SK-N-SH treated with all-trans-retinoic acid at 6 μM for 48 hours (cell line): ENCODE measurements at regions not wholly inside any gene's neighbourhood (a gene's known extent, or its start where the extent isn't known, plus 50 kb on each side); places are given as distances from the start of the nearest gene placed in this dataset.

Experiments used
- ATAC-seq: fragments of 200-7000 bp; cut with Tn5 transposase; 3 replicates; pipeline ENCODE4 v1.9.1; 2020; ENCODE audit warnings: mild to moderate bottlenecking, moderate library complexity
- ARNTL ChIP-seq: fragments of 450-650 bp; formaldehyde crosslinking; IDR thresholded peaks from 2 replicates; pipeline ENCODE4 v1.5.0; 2020; ENCODE audit warnings: low read depth, mild to moderate bottlenecking, moderate library complexity, borderline replicate concordance
- BACH2 ChIP-seq: fragments of 250-450 bp; sonication (Bioruptor Pico); IDR thresholded peaks from 2 replicates; pipeline ENCODE4 v1.9.0; 2021; ENCODE audit warnings: mild to moderate bottlenecking, borderline replicate concordance
- CSDC2 ChIP-seq: fragments of 250-450 bp; sonication (Bioruptor Pico); IDR thresholded peaks from 2 replicates; pipeline ENCODE4 v1.5.0; 2020; ENCODE audit warnings: mild to moderate bottlenecking, moderate library complexity
- ESRRG ChIP-seq: fragments of 250-450 bp; sonication (Bioruptor Pico); IDR thresholded peaks from 2 replicates; pipeline ENCODE4 v1.6.1; 2021; ENCODE audit warnings: mild to moderate bottlenecking
- GLIS3 ChIP-seq: fragments of 250-450 bp; sonication (Bioruptor Pico); IDR thresholded peaks from 2 replicates; pipeline ENCODE4 v1.5.0; 2020; ENCODE audit warnings: mild to moderate bottlenecking, moderate library complexity
- ISL1 ChIP-seq: fragments of 250-450 bp; sonication (Bioruptor Pico); IDR thresholded peaks from 2 replicates; pipeline ENCODE4 v2.1.2; 2022; ENCODE audit warnings: mild to moderate bottlenecking, moderate library complexity
- OSR1 ChIP-seq: fragments of 250-450 bp; sonication (Bioruptor Pico); IDR thresholded peaks from 2 replicates; pipeline ENCODE4 v1.8.0; 2022; ENCODE audit warnings: moderate library complexity, mild to moderate bottlenecking, inconsistent platforms
- RARB ChIP-seq: fragments of 250-450 bp; sonication (Bioruptor Pico); IDR thresholded peaks from 2 replicates; pipeline ENCODE4 v1.8.0; 2021; ENCODE audit warnings: mild to moderate bottlenecking, moderate library complexity
- TCF4 ChIP-seq: fragments of 250-450 bp; sonication (Bioruptor Pico); IDR thresholded peaks from 2 replicates; pipeline ENCODE4 v1.8.0; 2021; ENCODE audit warnings: mild to moderate bottlenecking, moderate library complexity, borderline replicate concordance
- TOX ChIP-seq: fragments of 250-450 bp; sonication (Bioruptor Pico); IDR thresholded peaks from 2 replicates; pipeline ENCODE4 v1.8.0; 2021; ENCODE audit warnings: mild to moderate bottlenecking, moderate library complexity, borderline replicate concordance
- ZC3H10 ChIP-seq: fragments of 250-450 bp; sonication (Bioruptor Pico); IDR thresholded peaks from 2 replicates; pipeline ENCODE4 v1.5.1; 2021; ENCODE audit warnings: mild to moderate bottlenecking, moderate library complexity
- ZFP3 ChIP-seq: fragments of 250-450 bp; sonication (Bioruptor Pico); IDR thresholded peaks from 2 replicates; pipeline ENCODE4 v1.5.0; 2020; ENCODE audit warnings: mild to moderate bottlenecking, moderate library complexity
- ZFP30 ChIP-seq: fragments of 450-650 bp; formaldehyde crosslinking; IDR thresholded peaks from 2 replicates; pipeline ENCODE4 v1.5.0; 2022; ENCODE audit warnings: mild to moderate bottlenecking, moderate library complexity
- ZNF565 ChIP-seq: fragments of 450-650 bp; formaldehyde crosslinking; conservative IDR thresholded peaks from 2 replicates; pipeline ENCODE4 v1.5.0; 2020; ENCODE audit warnings: low read depth, mild to moderate bottlenecking, moderate library complexity
- ZNF70 ChIP-seq: fragments of 450-650 bp; formaldehyde crosslinking; IDR thresholded peaks from 2 replicates; pipeline ENCODE4 v1.5.0; 2020; ENCODE audit warnings: mild to moderate bottlenecking, moderate library complexity
- ZNF8 ChIP-seq: fragments of 450-650 bp; formaldehyde crosslinking; IDR thresholded peaks from 2 replicates; pipeline ENCODE4 v1.5.0; 2020; ENCODE audit warnings: mild to moderate bottlenecking, moderate library complexity
- TF ChIP-seq, protein P1 (sequence below): fragments of 250-450 bp; sonication (Bioruptor Pico); IDR thresholded peaks from 2 replicates; pipeline ENCODE4 v1.8.0; 2020; ENCODE audit warnings: mild to moderate bottlenecking, moderate library complexity, borderline replicate concordance
- TF ChIP-seq, protein P2 (sequence below): fragments of 250-450 bp; sonication (Bioruptor Pico); IDR thresholded peaks from 2 replicates; pipeline ENCODE4 v1.5.1; 2021; ENCODE audit warnings: mild to moderate bottlenecking, moderate library complexity
- TF ChIP-seq, protein P3 (sequence below): fragments of 250-450 bp; sonication (Bioruptor Pico); IDR thresholded peaks from 2 replicates; pipeline ENCODE4 v1.8.0; 2021; ENCODE audit warnings: low read depth, mild to moderate bottlenecking, moderate library complexity, borderline replicate concordance
- TF ChIP-seq, protein P4 (sequence below): fragments of 250-450 bp; sonication (Bioruptor Pico); IDR thresholded peaks from 2 replicates; pipeline ENCODE4 v1.5.0; 2020; ENCODE audit warnings: mild to moderate bottlenecking, moderate library complexity
- TF ChIP-seq, protein P5 (sequence below): fragments of 250-450 bp; sonication (Bioruptor Pico); IDR thresholded peaks from 2 replicates; pipeline ENCODE4 v1.5.1; 2020; ENCODE audit warnings: low read depth, mild to moderate bottlenecking, moderate library complexity

DNA sequence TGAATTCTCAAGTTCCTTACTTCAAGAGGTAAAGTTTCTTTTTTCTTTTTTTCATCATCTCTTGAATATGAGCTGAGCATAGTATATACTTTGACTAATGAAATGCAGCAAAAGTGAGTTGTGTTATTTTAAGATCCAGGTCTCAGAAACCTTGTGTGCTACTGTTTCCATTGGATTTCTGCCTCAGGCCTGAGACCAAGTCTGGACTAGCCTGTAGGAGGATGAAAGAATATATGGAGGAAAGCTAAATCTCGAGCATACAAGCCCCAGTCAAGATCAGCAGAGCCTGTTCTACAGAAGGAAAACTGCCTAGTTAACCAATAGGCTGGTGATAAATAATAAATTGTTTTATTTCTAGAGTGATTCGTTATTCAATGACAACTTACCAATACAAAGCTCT lies 652.5 kb downstream of the C12orf50 start:
- ATAC-seq = no peak
- TF ChIP-seq, protein P1, sequence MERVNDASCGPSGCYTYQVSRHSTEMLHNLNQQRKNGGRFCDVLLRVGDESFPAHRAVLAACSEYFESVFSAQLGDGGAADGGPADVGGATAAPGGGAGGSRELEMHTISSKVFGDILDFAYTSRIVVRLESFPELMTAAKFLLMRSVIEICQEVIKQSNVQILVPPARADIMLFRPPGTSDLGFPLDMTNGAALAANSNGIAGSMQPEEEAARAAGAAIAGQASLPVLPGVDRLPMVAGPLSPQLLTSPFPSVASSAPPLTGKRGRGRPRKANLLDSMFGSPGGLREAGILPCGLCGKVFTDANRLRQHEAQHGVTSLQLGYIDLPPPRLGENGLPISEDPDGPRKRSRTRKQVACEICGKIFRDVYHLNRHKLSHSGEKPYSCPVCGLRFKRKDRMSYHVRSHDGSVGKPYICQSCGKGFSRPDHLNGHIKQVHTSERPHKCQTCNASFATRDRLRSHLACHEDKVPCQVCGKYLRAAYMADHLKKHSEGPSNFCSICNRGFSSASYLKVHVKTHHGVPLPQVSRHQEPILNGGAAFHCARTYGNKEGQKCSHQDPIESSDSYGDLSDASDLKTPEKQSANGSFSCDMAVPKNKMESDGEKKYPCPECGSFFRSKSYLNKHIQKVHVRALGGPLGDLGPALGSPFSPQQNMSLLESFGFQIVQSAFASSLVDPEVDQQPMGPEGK = no peak
- TF ChIP-seq TCF4 (no peak), ZNF8 (CRISPR knock-in tag) (no peak), ISL1 (no peak), ZNF70 (CRISPR knock-in tag) (no peak), ZC3H10 (no peak), ZNF565 (CRISPR knock-in tag) (no peak), ZFP3 (CRISPR knock-in tag) (no peak), OSR1 (no peak), RARB (CRISPR knock-in tag) (no peak), BACH2 (CRISPR knock-in tag) (no peak), TOX (CRISPR knock-in tag) (no peak), GLIS3 (no peak), CSDC2 (CRISPR knock-in tag) (no peak)
- TF ChIP-seq, protein P2, sequence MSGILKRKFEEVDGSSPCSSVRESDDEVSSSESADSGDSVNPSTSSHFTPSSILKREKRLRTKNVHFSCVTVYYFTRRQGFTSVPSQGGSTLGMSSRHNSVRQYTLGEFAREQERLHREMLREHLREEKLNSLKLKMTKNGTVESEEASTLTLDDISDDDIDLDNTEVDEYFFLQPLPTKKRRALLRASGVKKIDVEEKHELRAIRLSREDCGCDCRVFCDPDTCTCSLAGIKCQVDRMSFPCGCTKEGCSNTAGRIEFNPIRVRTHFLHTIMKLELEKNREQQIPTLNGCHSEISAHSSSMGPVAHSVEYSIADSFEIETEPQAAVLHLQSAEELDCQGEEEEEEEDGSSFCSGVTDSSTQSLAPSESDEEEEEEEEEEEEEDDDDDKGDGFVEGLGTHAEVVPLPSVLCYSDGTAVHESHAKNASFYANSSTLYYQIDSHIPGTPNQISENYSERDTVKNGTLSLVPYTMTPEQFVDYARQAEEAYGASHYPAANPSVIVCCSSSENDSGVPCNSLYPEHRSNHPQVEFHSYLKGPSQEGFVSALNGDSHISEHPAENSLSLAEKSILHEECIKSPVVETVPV = no peak

DNA sequence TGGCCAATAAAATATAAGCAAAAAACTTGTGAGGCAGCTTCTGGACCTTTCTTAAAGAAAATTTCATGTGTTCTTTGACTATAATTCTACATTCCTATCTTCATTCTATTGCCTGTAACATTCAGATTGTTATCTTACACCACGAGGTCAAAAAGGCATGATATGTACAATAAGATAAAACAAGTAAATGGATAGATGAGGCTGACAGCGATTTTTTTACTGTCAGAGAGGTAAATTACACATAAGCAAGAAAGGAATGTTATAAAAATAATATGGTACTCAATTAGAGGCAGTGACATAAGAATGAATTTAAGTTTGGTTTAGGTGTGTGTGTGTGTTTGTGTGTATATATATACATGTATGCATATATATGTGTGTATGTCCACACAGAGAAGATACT lies 660.0 kb downstream of the C12orf50 start:
- ATAC-seq = no peak
- TF ChIP-seq, protein P1 = no peak
- TF ChIP-seq ZNF565 (CRISPR knock-in tag) = no peak
- TF ChIP-seq OSR1 = no peak
- no peak for TF ChIP-seq RARB (CRISPR knock-in tag)
- TF ChIP-seq, all 23 proteins: peak for 0

DNA sequence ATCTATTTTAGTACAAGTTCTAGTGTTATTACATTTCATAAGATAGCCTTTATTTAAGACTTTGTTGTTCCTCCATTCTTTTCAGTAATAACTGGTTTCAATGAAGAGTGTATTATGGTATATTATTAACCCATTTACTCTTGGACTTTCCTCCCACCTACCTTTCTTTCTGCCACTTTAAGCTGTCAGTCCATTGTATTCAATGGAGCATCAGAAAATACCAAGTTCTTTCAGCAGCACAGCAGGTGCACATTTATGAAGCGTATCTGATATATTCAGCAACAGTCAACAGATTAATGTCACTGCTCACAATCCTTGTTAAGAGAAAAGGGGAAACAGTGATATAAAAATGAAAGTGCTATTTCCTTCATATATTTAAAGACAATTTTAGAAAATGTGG lies 660.9 kb downstream of the C12orf50 start:
- TF ChIP-seq, protein P3, sequence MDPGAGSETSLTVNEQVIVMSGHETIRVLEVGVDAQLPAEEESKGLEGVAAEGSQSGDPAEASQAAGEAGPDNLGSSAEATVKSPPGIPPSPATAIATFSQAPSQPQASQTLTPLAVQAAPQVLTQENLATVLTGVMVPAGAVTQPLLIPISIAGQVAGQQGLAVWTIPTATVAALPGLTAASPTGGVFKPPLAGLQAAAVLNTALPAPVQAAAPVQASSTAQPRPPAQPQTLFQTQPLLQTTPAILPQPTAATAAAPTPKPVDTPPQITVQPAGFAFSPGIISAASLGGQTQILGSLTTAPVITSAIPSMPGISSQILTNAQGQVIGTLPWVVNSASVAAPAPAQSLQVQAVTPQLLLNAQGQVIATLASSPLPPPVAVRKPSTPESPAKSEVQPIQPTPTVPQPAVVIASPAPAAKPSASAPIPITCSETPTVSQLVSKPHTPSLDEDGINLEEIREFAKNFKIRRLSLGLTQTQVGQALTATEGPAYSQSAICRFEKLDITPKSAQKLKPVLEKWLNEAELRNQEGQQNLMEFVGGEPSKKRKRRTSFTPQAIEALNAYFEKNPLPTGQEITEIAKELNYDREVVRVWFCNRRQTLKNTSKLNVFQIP (CRISPR knock-in tag) = no peak
- TF ChIP-seq ZNF70 (CRISPR knock-in tag) = no peak
- no peak for TF ChIP-seq ARNTL
- no peak for TF ChIP-seq OSR1
- TF ChIP-seq TCF4 = no peak
- TF ChIP-seq, protein P2 = no peak
- TF ChIP-seq ZC3H10 = no peak
- no peak for TF ChIP-seq ZNF8 (CRISPR knock-in tag)
- no peak for TF ChIP-seq ZFP30
- ATAC-seq = no peak

DNA sequence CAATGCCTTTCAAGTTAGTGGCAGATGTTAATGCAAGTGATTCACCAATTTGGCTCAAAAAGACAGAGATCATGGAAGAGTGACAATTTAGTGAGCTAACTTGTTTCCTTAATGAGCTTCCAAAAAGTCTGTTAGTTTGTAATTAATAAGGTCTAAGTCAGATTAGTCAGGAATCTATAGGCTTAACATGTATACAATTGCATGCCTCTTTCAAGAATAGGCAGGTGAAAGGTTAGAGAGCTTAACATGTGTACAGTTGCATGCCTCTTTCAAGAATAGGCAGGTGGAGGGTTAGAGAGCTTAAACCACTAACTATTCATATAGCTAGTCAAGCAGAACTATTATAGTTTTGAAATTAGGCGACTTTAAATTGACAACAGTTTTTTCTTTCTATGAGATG lies 663.8 kb downstream of the C12orf50 start:
- TF ChIP-seq, protein P4, sequence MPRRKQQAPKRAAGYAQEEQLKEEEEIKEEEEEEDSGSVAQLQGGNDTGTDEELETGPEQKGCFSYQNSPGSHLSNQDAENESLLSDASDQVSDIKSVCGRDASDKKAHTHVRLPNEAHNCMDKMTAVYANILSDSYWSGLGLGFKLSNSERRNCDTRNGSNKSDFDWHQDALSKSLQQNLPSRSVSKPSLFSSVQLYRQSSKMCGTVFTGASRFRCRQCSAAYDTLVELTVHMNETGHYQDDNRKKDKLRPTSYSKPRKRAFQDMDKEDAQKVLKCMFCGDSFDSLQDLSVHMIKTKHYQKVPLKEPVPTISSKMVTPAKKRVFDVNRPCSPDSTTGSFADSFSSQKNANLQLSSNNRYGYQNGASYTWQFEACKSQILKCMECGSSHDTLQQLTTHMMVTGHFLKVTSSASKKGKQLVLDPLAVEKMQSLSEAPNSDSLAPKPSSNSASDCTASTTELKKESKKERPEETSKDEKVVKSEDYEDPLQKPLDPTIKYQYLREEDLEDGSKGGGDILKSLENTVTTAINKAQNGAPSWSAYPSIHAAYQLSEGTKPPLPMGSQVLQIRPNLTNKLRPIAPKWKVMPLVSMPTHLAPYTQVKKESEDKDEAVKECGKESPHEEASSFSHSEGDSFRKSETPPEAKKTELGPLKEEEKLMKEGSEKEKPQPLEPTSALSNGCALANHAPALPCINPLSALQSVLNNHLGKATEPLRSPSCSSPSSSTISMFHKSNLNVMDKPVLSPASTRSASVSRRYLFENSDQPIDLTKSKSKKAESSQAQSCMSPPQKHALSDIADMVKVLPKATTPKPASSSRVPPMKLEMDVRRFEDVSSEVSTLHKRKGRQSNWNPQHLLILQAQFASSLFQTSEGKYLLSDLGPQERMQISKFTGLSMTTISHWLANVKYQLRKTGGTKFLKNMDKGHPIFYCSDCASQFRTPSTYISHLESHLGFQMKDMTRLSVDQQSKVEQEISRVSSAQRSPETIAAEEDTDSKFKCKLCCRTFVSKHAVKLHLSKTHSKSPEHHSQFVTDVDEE (CRISPR knock-in tag) = no peak
- TF ChIP-seq, protein P5, sequence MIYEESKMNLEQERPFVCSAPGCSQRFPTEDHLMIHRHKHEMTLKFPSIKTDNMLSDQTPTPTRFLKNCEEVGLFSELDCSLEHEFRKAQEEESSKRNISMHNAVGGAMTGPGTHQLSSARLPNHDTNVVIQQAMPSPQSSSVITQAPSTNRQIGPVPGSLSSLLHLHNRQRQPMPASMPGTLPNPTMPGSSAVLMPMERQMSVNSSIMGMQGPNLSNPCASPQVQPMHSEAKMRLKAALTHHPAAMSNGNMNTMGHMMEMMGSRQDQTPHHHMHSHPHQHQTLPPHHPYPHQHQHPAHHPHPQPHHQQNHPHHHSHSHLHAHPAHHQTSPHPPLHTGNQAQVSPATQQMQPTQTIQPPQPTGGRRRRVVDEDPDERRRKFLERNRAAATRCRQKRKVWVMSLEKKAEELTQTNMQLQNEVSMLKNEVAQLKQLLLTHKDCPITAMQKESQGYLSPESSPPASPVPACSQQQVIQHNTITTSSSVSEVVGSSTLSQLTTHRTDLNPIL = no peak
- no peak for TF ChIP-seq ZFP30
- TF ChIP-seq, protein P2 = no peak
- no peak for TF ChIP-seq ZNF565 (CRISPR knock-in tag)
- TF ChIP-seq ESRRG (CRISPR knock-in tag) = no peak
- TF ChIP-seq CSDC2 (CRISPR knock-in tag) = no peak
- TF ChIP-seq RARB (CRISPR knock-in tag) = no peak
- TF ChIP-seq ISL1 = no peak
- no peak for TF ChIP-seq TCF4
- no peak for ATAC-seq
